GM23248 (cell line): ENCODE measurements at regions not wholly inside any gene's neighbourhood (a gene's known extent, or its start where the extent isn't known, plus 50 kb on each side); places are given as distances from the start of the nearest gene placed in this dataset.

ENCODE experiments used
- DNase-seq: peaks from one replicate; pipeline ENCODE4 v3.0.0-alpha.2; 2015
- H2AFZ ChIP-seq: fragments of 200-600 bp; sonication (generic); 2 replicates; pipeline ENCODE4 v1.6.1; 2016; ENCODE audit warnings: antibody characterized with exemption
- H3F3A ChIP-seq: fragments of 200-600 bp; sonication (generic); 2 replicates; pipeline ENCODE4 v1.6.1; 2016; ENCODE audit warnings: mild to moderate bottlenecking, antibody characterized with exemption, mixed run types; ENCODE audit not compliant: insufficient read depth
- H3K27ac ChIP-seq: fragments of 200-600 bp; sonication (generic); 2 replicates; pipeline ENCODE4 v1.5.1; 2016; ENCODE audit warnings: mild to moderate bottlenecking
- H3K27me3 ChIP-seq: fragments of 200-600 bp; sonication (generic); replicated peaks from 2 replicates; pipeline ENCODE4 v1.6.1; 2016; ENCODE audit warnings: mild to moderate bottlenecking; ENCODE audit not compliant: insufficient read depth
- H3K36me3 ChIP-seq: fragments of 200-600 bp; sonication (generic); 2 replicates; pipeline ENCODE4 v1.6.1; 2016; ENCODE audit warnings: low read depth, mild to moderate bottlenecking
- H3K4me1 ChIP-seq: fragments of 200-600 bp; sonication (generic); 2 replicates; pipeline ENCODE4 v1.6.1; 2016; ENCODE audit warnings: mild to moderate bottlenecking; ENCODE audit not compliant: insufficient read depth
- H3K4me2 ChIP-seq: fragments of 200-600 bp; sonication (generic); one replicate; pipeline ENCODE4 v1.6.1; 2016; ENCODE audit warnings: mild to moderate bottlenecking; ENCODE audit not compliant: unreplicated experiment
- H3K4me3 ChIP-seq: fragments of 200-600 bp; sonication (generic); 2 replicates; pipeline ENCODE4 v1.5.1; 2016; ENCODE audit warnings: mild to moderate bottlenecking
- H3K79me2 ChIP-seq: fragments of 200-600 bp; sonication (generic); 2 replicates; pipeline ENCODE4 v1.6.1; 2016; ENCODE audit warnings: mild to moderate bottlenecking; ENCODE audit not compliant: insufficient read depth
- H3K9ac ChIP-seq: fragments of 200-600 bp; sonication (generic); 2 replicates; pipeline ENCODE4 v1.6.1; 2016; ENCODE audit warnings: mild to moderate bottlenecking
- H3K9me2 ChIP-seq: fragments of 200-600 bp; sonication (generic); 2 replicates; pipeline ENCODE4 v1.6.1; 2016; ENCODE audit warnings: mixed run types, mild to moderate bottlenecking, moderate library complexity; ENCODE audit not compliant: insufficient read depth
- H3K9me3 ChIP-seq: fragments of 200-600 bp; sonication (generic); one replicate; pipeline ENCODE4 v1.6.1; 2017; ENCODE audit warnings: low read depth
- H4K20me1 ChIP-seq: fragments of 200-600 bp; sonication (generic); 2 replicates; pipeline ENCODE4 v1.6.0; 2016; ENCODE audit not compliant: insufficient read depth
- EZH2 ChIP-seq: fragments of 200-600 bp; sonication (generic); IDR thresholded peaks from 2 replicates; pipeline ENCODE4 v1.6.1; 2018; ENCODE audit warnings: antibody characterized with exemption, mild to moderate bottlenecking; ENCODE audit not compliant: insufficient read depth, poor library complexity, severe bottlenecking
- EZH2phosphoT487 ChIP-seq: fragments of 200-600 bp; sonication (generic); IDR thresholded peaks from 2 replicates; pipeline ENCODE4 v1.6.1; 2018; ENCODE audit warnings: antibody characterized with exemption, moderate library complexity, mild to moderate bottlenecking, low read depth; ENCODE audit not compliant: insufficient read depth
- WGBS, 2 experiments: methylation state at CpG; one replicate each; pipeline ENCODE4 v1.1.6; 2015 to 2017; ENCODE audit warnings: low lambda C conversion rate in 2 of 2, low coverage in 1 of 2; ENCODE audit errors: missing lambda C conversion rate in 2 of 2; 5-methylcytosine and 5-hydroxymethylcytosine counted together
- in situ Hi-C: fragments of 300-500 bp; cut with MboI; formaldehyde crosslinking; loops from 2 replicates; pipeline ENCODE4 v1.15.0; 2020

DNA sequence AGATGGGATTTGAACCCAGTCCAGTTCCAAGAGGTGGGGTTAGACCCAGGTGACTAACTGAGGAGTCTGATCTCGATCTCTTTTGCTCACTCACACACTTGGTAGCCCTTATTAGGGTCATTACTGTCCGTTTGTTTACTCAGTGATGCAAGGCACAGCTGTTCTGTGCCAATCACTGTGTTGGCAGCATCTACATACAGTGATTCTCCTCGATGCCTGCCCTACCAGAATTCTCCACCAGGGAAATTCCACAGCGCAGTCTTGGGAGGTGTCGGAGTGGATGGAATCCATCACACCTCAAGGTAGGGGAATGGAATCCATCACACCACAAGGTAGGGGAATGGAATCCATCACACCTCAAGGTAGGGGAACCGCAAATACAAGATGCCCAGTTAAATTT is 279.6 kb downstream of the MAF start:
- WGBS, 2 experiments = 48 to 49% methylated on average over 6 of the region's 6 CpGs
- Histone ChIP-seq H3K4me1 (no peaks in the 10 kb centered on the region), H3K9me2 (no peaks in the 10 kb centered on the region), H4K20me1 (no peaks in the 10 kb centered on the region), H3K4me2 (no peak overlapping the region), H3K36me3 (no peaks in the 10 kb centered on the region), H2AFZ (no peak overlapping the region), H3K79me2 (no peaks in the 10 kb centered on the region), H3K9ac (no peak overlapping the region), H3K27ac (no peak overlapping the region), H3K27me3 (no peaks in the 10 kb centered on the region), H3F3A (no peaks in the 10 kb centered on the region), H3K4me3 (no peak overlapping the region), H3K9me3 (no peaks in the 10 kb centered on the region)
- TF ChIP-seq EZH2 (no peak), EZH2phosphoT487 (no peak)
- DNase-seq = no peak
- in situ Hi-C loops = no loop called here

- in situ Hi-C loops = no loop called here
- H3K4me3 ChIP-seq = no peak overlapping the region
- H3K9ac ChIP-seq = no peak overlapping the region
- no peaks in the 10 kb centered on the region for H3K9me2 ChIP-seq
- H3K27me3 ChIP-seq = no peaks in the 10 kb centered on the region
- H3K36me3 ChIP-seq = no peaks in the 10 kb centered on the region
- no peak overlapping the region for H2AFZ ChIP-seq
- no peaks in the 10 kb centered on the region for H3K4me1 ChIP-seq
- TF ChIP-seq EZH2 (no peak), EZH2phosphoT487 (no peak)
- no peaks in the 10 kb centered on the region for H4K20me1 ChIP-seq
- no peak for DNase-seq
- H3F3A ChIP-seq = no peaks in the 10 kb centered on the region
- H3K9me3 ChIP-seq = no peaks in the 10 kb centered on the region
- WGBS, 2 experiments = 14% methylated on average over 4 of the region's 4 CpGs
- no peak overlapping the region for H3K27ac ChIP-seq
- H3K4me2 ChIP-seq = no peak overlapping the region
- H3K79me2 ChIP-seq = no peaks in the 10 kb centered on the region
These were observed 282.2 kb downstream of the MAF start for GRCh38 chr16:79318143-79318899.

- Histone ChIP-seq H3K4me2 (no peak overlapping the region), H3K9me3 (no peaks in the 10 kb centered on the region), H3K27ac (no peak overlapping the region), H3K4me3 (no peak overlapping the region), H3K27me3 (no peaks in the 10 kb centered on the region), H4K20me1 (no peaks in the 10 kb centered on the region), H3K36me3 (no peaks in the 10 kb centered on the region), H3K9ac (no peak overlapping the region), H2AFZ (no peak overlapping the region), H3F3A (no peaks in the 10 kb centered on the region), H3K9me2 (no peaks in the 10 kb centered on the region), H3K4me1 (no peaks in the 10 kb centered on the region), H3K79me2 (no peaks in the 10 kb centered on the region)
- no peak for TF ChIP-seq EZH2phosphoT487
- TF ChIP-seq EZH2 = no peak
- in situ Hi-C loops = no loop called here
- no peak for DNase-seq
- WGBS, 2 experiments = 53 to 76% methylated on average over 2 of the region's 2 CpGs
These were observed 283.0 kb downstream of the MAF start for GRCh38 chr16:79317521-79317920.

DNA sequence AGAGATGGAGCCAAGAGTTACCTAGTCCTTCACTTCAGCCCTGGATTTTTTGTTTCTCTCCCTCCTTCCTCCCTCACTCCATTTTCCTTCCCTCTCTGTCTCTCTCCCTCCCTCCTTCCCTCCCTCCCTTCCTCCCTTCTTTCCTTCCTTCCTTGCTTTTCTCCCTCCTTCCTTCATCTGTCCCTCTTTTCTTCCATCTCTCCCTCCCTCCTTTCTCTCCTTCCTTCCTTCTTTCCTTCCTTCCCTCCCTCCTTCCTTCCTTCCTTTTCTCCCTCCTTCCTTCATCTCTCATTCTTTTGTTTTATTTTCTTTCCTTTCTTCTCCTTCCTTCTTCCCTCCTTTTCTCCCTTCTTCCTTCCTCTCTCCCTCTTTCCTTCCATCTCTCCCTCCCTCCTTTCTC is 283.5 kb downstream of the MAF start:
- Histone ChIP-seq H2AFZ (no peak overlapping the region), H3K79me2 (no peaks in the 10 kb centered on the region), H3K4me3 (no peak overlapping the region), H4K20me1 (no peaks in the 10 kb centered on the region), H3K27ac (no peak overlapping the region), H3K36me3 (no peaks in the 10 kb centered on the region), H3K27me3 (no peaks in the 10 kb centered on the region), H3K4me1 (no peaks in the 10 kb centered on the region), H3K9ac (no peak overlapping the region), H3F3A (no peaks in the 10 kb centered on the region), H3K9me2 (no peaks in the 10 kb centered on the region), H3K9me3 (no peaks in the 10 kb centered on the region), H3K4me2 (no peak overlapping the region)
- TF ChIP-seq EZH2phosphoT487 = no peak
- no peak for TF ChIP-seq EZH2
- DNase-seq = no peak
- in situ Hi-C loops = no loop called here
